GM12875 (cell line): ENCODE measurements at regions not wholly inside any gene's neighbourhood (a gene's known extent, or its start where the extent isn't known, plus 50 kb on each side); places are given as distances from the start of the nearest gene placed in this dataset.

Experiments used
- H3K4me3 ChIP-seq: one replicate; pipeline ENCODE4 v1.5.1; 2011; ENCODE audit warnings: low read depth, low read length, control low read depth
- TF ChIP-seq, protein P1 (sequence below): IDR thresholded peaks from 2 replicates; pipeline ENCODE4 v1.5.1; 2011; ENCODE audit warnings: low read depth, mild to moderate bottlenecking, control low read depth, inconsistent platforms, low read length, moderate library complexity, borderline replicate concordance; ENCODE audit not compliant: insufficient read depth

- H3K4me3 ChIP-seq = no peak overlapping the region
- TF ChIP-seq, protein P1, sequence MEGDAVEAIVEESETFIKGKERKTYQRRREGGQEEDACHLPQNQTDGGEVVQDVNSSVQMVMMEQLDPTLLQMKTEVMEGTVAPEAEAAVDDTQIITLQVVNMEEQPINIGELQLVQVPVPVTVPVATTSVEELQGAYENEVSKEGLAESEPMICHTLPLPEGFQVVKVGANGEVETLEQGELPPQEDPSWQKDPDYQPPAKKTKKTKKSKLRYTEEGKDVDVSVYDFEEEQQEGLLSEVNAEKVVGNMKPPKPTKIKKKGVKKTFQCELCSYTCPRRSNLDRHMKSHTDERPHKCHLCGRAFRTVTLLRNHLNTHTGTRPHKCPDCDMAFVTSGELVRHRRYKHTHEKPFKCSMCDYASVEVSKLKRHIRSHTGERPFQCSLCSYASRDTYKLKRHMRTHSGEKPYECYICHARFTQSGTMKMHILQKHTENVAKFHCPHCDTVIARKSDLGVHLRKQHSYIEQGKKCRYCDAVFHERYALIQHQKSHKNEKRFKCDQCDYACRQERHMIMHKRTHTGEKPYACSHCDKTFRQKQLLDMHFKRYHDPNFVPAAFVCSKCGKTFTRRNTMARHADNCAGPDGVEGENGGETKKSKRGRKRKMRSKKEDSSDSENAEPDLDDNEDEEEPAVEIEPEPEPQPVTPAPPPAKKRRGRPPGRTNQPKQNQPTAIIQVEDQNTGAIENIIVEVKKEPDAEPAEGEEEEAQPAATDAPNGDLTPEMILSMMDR = no peak
Observed at GRCh38 chrX:139286342-139286741, 244.2 kb upstream of the F9 start.

DNA sequence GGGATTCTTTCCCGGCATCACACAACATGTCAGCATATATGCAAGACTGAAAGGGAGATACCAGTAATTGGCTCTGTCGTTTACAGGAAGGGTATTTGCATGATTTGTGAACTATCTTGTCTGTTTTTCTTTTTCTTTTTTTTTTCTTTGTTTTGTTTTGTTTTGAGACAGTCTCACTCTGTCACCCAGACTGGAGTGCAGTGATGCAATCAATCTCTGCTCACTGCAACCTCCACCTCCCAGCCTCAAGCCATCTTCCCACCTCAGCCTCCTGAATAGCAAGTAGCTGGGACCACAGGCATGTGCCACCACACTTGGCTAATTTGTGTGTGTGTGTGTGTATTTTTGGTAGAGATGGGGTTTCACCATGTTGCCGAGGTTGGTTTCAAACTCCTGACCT lies 262.7 kb upstream of the F9 start:
- TF ChIP-seq, protein P1 = no peak
- H3K4me3 ChIP-seq = no peak overlapping the region

DNA sequence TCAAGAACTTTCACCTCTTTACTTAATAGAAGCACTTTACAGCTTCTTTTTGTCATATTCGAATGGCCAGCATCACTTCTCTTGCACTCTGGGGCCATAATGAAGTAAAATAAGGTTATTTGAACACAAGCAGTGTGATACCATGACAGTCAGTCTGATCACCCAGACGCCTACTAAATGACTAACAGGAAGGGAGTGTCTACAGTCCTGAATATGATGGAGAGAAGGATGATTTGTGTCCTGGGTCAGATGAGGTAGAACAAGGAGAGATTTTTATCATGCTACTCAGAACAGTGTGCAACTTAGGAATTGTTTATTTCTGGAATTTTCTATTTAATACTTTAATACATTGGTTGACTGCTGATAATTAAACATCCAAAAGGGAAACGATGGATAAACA lies 284.2 kb upstream of the F9 start:
- TF ChIP-seq, protein P1 = no peak
- no peak overlapping the region for H3K4me3 ChIP-seq

GRCh38 chrX:139237141-139237540 lies 293.4 kb upstream of the F9 start:
- TF ChIP-seq, protein P1 = no peak
- no peak overlapping the region for H3K4me3 ChIP-seq

DNA sequence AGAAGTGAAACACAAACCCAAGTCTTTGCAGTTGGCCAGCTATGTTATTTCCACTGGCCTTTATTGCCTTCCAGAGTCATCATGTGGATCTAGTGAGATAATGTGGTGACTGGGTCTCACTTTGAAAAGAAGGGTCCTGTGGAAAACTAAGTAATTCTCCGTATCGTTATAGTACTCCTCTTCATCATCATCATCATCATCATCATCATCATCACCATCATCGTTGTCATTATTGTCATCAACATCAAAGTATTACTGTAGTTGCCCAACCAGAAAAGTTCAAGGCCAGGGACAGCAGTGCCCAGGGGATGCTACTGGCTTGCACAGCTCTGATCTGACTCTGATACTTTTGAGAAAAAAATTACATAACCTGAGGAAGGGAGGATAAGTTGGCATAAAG lies 295.6 kb upstream of the F9 start:
- TF ChIP-seq, protein P1 = no peak
- no peak overlapping the region for H3K4me3 ChIP-seq

DNA sequence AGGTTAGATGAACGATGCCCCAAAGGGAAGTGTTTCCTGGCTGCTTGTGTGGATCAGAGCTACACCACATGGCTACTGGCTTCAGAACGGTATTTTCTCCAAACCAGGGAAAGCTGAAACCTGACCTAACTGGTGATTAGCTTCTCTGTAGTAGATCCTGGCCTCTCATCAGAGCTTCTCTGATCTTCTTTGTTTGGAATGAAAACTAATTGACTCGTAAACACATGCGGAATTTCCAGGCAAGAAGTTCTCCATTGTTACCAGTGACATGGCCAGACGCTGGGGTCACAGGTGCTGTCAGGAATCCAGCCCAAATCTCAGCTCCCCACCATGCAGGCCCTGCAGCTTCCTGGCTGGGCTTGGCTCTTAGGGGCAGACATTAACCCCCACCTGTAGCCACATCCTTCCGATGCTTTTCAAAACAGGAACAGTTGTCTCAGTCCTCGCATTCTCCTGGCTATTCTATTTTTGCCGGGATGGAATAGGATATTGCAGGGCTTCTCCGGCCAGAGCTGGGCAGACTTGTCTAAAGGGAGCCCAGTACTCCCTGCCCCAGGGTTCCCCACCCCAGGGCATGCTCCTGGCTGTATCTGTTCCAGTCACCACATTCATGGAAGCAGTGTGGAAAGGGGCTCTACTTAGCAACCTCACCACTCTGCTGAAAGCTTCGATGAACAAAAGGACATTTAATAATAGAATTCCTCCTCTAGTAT lies 305.4 kb upstream of the F9 start:
- no peak overlapping the region for H3K4me3 ChIP-seq
- TF ChIP-seq, protein P1 = no peak

GRCh38 chrX:139222511-139223200 lies 307.9 kb upstream of the F9 start:
- TF ChIP-seq, protein P1 = no peak
- no peak overlapping the region for H3K4me3 ChIP-seq
